RWPE1 (cell line): ENCODE measurements at regions not wholly inside any gene's neighbourhood (a gene's known extent, or its start where the extent isn't known, plus 50 kb on each side); places are given as distances from the start of the nearest gene placed in this dataset.
A peak's percentile ranks its signal among the peaks of the same experiment; 100 is the strongest.

Experiments
- CTCF ChIA-PET: fragments of 350-600 bp; sonication (Branson Sonifier 250); formaldehyde crosslinking; extraction: SDS; loops from one replicate; lab custom pipeline; 2021; lab: Yijun Ruan, JAX
- POLR2A ChIA-PET: fragments of 400-600 bp; formaldehyde crosslinking; extraction: SDS; loops from one replicate; lab custom pipeline; 2020; ENCODE audit warnings: antibody characterized with exemption; ENCODE audit not compliant: low non-redundant PET; lab: Yijun Ruan, JAX
- DNase-seq: peaks from one replicate; pipeline ENCODE4 v3.0.0; 2012; ENCODE audit warnings: low spot score
- H3K27ac ChIP-seq: fragments of 450-650 bp; 2 replicates; pipeline ENCODE4 v1.5.1; 2017
- TF ChIP-seq, protein P1 (sequence below): fragments of 450-650 bp; conservative IDR thresholded peaks from 2 replicates; pipeline ENCODE4 v1.5.1; 2017; ENCODE audit warnings: low read depth, mild to moderate bottlenecking

DNA sequence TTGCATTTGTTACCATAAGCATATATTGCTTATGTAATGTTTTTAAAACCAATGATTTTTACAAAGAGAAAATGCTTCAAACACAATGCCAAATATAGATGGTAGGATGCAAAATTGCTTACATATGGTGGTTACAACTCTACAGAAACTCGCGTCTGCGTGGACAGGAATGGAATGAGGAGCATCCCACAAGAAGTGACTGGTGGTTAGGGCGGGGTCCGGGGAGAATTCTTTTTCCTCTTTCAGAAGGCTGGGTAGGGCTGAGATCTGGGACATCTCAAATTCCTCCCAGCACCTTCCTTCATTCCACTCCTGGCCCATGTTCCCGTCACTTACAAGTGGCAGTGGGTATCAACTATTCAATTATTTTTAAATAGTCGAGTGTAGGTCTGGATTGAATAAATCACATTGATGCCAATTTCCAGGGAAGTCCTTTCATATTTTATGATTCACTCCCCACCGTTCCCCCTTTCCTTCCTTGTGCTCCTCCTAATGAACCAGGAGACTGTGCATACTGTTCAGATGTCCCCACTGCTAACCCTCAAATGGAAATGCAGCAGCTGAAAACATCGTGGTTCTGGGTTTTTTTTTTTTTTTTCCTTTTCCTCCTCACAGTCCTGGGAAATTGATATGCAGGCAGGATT, 174.5 kb upstream of the POU3F1 start:
- no peak overlapping the region for H3K27ac ChIP-seq
- DNase-seq, result peak; percentile 70
- CTCF ChIA-PET, result interaction anchor here (0.6 kb wide), 1 partner anchor 16 kb away, joined by 3 read pairs; no protein-coding TSS in a partner anchor
- TF ChIP-seq, protein P1, sequence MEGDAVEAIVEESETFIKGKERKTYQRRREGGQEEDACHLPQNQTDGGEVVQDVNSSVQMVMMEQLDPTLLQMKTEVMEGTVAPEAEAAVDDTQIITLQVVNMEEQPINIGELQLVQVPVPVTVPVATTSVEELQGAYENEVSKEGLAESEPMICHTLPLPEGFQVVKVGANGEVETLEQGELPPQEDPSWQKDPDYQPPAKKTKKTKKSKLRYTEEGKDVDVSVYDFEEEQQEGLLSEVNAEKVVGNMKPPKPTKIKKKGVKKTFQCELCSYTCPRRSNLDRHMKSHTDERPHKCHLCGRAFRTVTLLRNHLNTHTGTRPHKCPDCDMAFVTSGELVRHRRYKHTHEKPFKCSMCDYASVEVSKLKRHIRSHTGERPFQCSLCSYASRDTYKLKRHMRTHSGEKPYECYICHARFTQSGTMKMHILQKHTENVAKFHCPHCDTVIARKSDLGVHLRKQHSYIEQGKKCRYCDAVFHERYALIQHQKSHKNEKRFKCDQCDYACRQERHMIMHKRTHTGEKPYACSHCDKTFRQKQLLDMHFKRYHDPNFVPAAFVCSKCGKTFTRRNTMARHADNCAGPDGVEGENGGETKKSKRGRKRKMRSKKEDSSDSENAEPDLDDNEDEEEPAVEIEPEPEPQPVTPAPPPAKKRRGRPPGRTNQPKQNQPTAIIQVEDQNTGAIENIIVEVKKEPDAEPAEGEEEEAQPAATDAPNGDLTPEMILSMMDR, result no peak
- POLR2A ChIA-PET, result no interaction called here

DNA sequence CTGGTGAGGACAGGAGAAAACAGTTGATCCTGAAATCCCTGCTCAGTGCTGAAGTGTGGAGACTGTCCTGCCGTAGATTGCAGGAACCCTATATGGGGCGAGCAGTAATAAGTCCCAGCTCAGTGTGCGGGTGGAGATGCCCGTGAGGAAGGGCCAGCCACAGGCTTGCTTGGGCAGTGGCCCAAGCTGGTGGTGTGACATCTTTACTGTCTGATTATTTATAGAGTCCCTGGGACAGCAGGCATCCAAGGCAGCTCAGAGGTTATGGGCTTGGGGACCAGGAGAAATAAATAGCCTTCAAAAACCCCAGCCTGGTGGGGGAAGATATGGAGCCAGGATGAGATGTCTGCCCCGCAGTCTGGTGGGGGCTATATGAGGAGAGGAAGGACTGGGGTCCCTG, 170.7 kb upstream of the POU3F1 start:
- ChIA-PET POLR2A (no interaction called here), CTCF (no interaction called here)
- TF ChIP-seq, protein P1, result no peak
- no peak for DNase-seq
- H3K27ac ChIP-seq, result no peak overlapping the region

DNA sequence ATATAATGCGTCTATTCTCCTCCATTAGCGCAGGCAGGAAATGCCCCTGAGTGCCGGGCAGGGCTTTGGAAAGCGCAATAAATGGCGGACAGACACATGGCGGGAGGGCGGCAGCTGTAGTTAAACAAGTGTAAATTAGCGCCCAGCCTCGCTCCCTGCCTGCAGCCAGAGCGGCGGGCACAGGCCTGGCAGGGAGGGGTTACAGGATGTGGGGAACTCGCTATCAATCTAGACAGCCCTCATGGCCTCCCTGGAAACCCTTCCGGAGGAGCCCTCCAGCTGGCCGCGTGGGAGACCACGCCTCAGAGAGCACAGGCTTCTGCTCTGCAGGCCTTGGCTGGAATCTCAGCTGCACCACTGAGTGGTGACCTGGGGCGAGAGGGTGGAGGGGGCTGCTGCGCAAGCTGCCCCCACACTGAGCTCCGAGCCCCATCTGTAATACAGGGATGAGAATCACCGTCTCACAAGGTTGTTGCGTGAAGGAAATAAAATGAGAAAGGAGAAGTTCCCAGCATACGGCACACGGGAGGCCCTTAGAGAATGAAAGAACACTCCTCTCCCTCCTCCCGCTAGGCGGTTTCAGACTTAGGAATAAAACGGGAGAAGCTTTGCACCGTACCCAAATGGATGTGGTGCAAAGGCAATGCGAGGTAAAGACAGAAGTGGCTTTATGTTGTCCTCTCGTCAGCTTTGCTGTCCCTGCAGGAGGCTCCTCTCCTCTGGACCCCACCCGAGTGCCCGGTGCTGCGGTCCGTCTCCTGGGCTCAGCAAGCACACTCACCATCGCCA, 167.2 kb upstream of the POU3F1 start:
- ChIA-PET POLR2A (no interaction called here), CTCF (interaction anchor here (0.7 to 0.8 kb wide), 2 partner anchors 172 to 184 kb away, joined by 3 read pairs; no protein-coding TSS in a partner anchor)
- TF ChIP-seq, protein P1, result no peak
- H3K27ac ChIP-seq, result no peak overlapping the region
- DNase-seq, result no peak

DNA sequence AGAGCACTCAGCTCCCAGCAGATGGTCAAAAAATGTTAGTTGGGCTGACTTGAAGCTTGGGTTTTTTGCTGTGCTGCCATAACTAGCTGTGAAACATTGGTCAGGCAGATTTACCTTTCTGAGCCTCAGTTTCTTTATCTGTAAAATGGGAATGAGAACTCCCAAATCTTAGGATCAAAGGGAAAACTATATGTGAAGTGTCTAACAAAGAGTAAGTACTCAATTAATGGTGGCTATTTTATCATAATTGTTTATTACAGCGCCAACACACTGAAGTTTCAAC, 164.2 kb upstream of the POU3F1 start:
- no peak overlapping the region for H3K27ac ChIP-seq
- POLR2A ChIA-PET, result no interaction called here
- TF ChIP-seq, protein P1, result no peak
- no peak for DNase-seq
- CTCF ChIA-PET, result no interaction called here

DNA sequence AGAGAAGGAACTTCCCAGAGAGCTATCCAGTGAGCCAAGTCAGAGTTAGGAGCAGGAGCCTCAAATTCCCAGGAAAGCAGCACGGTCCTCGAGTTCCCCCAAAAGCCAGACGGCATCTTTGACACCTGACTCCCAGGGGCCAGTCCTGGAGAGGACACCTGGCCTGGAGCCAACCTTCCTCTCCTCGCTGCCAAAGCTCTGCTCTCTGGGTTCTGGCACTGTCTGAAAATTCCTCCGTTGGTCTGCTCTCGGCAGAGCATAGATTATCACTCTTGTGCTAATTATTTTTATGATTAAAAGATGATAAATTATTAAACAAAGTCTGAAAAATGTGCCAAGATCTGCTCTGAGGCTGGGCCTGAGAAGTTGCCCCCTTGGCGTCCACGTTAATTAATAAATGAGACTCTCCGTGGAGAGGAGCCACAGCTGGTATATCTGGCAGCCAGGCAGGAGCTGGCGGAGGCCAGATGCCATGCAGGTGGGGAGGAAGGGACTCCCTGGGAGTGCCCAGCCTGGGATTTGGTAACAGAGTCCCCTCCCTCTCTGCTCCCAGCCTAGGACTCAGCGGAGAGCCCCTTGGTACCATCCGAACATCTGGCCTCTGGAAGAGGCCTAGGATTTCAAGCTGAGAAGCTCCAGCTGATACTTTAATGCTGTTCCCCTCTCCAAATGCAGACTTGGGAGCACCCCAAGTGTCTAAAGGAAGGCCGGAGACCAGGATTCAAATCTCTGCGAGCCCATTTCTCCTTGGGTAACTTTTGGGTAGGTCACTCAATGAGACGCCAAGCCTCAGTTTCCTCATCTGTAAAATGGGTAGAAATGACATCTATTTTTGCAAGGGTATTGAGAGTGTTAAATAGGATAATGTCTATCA, 163.7 kb upstream of the POU3F1 start:
- CTCF ChIA-PET, result interaction anchor here (0.7 kb wide), 1 partner anchor 1614 kb away, joined by 3 read pairs; no protein-coding TSS in a partner anchor
- no peak for DNase-seq
- TF ChIP-seq, protein P1, result no peak
- no peak overlapping the region for H3K27ac ChIP-seq
- POLR2A ChIA-PET, result no interaction called here
